Esophagus muscularis mucosa (tissue), 4 donors: ENCODE measurements at regions not wholly inside any gene's neighbourhood (a gene's known extent, or its start where the extent isn't known, plus 50 kb on each side); places are given as distances from the start of the nearest gene placed in this dataset.

Source experiments
- DNase-seq: peaks from one replicate; pipeline ENCODE4 v3.0.0-alpha.2; 2017; ENCODE audit errors: extremely low spot score
- H3K27ac ChIP-seq, 4 donors: fragments of 200-600 bp; sonication (generic); replicated peaks in 1 of 4; 1 replicate in 3 of 4; 2 replicates in 1 of 4; pipeline ENCODE4 v1.5.1; 2016 to 2019; ENCODE audit warnings: mild to moderate bottlenecking in 1 of 4
- H3K27me3 ChIP-seq, 4 donors: fragments of 200-600 bp; sonication (generic); one replicate each; pipeline versions ENCODE4 v1.5.1 to v1.6.0; 2016 to 2019
- H3K36me3 ChIP-seq, 4 donors: fragments of 200-600 bp; sonication (generic); one replicate each; pipeline ENCODE4 v1.5.1; 2016 to 2019
- H3K4me1 ChIP-seq, 4 donors: fragments of 200-600 bp; sonication (generic); one replicate each; pipeline ENCODE4 v1.5.1; 2016 to 2019
- H3K4me3 ChIP-seq, 4 donors: fragments of 200-600 bp; sonication (generic); 1 replicate in 2 of 4; 2 replicates in 2 of 4; pipeline ENCODE4 v1.5.1; 2016 to 2019; ENCODE audit warnings: mild to moderate bottlenecking in 4 of 4, moderate library complexity in 1 of 4
- H3K9me3 ChIP-seq, 4 donors: fragments of 200-600 bp; sonication (generic); 1 replicate in 3 of 4; 2 replicates in 1 of 4; pipeline ENCODE4 v1.5.1; 2016 to 2019
- CTCF ChIP-seq, 3 experiments: fragments of 200-600 bp in 2 of 3; fragments of 450-650 bp in 1 of 3; sonication (generic) in 2 of 3; IDR thresholded peaks; one replicate each; pipeline ENCODE4 v1.5.1; 2017 to 2019; ENCODE audit warnings: antibody characterized with exemption in 3 of 3, mild to moderate bottlenecking in 2 of 3, moderate library complexity in 1 of 3
- EP300 ChIP-seq: sonication (generic); formaldehyde crosslinking; IDR thresholded peaks from one replicate; pipeline ENCODE4 v1.6.1; 2017; ENCODE audit warnings: antibody characterized with exemption
- POLR2A ChIP-seq: fragments of 450-650 bp; IDR thresholded peaks from one replicate; pipeline ENCODE4 v1.6.1; 2017; ENCODE audit warnings: antibody characterized with exemption, moderate library complexity, mild to moderate bottlenecking, low read depth
- POLR2AphosphoS5 ChIP-seq, 2 donors: sonication (generic); formaldehyde crosslinking; IDR thresholded peaks; one replicate each; pipeline ENCODE4 v1.6.1; 2017; ENCODE audit warnings: antibody characterized with exemption in 2 of 2
- WGBS: methylation state at CpG from one replicate; pipeline ENCODE4 v1.1.5; 2018; 5-methylcytosine and 5-hydroxymethylcytosine counted together
- intact Hi-C: fragments of 100-400 bp; cut with DNase I; formaldehyde crosslinking; loops from one replicate; pipeline ENCODE4 v1.15.1; 2023

GRCh38 chr2:34387536-34387935, 788.4 kb upstream of the FAM98A start:
- WGBS = 69% methylated on average over 3 of the region's 3 CpGs
- DNase-seq = no peak
- intact Hi-C loops = no loop called here
- no peaks in the 10 kb centered on the region for H3K36me3 ChIP-seq
- H3K4me3 ChIP-seq = no peak overlapping the region
- no peak overlapping the region for H3K27ac ChIP-seq
- no peak for TF ChIP-seq POLR2A
- TF ChIP-seq POLR2AphosphoS5 (IDR thresholded peaks at IDR 0.05) = no peak
- no peak for TF ChIP-seq EP300
- TF ChIP-seq CTCF (IDR thresholded peaks at IDR 0.05) = no peak
- no peaks in the 10 kb centered on the region for H3K4me1 ChIP-seq
- H3K27me3 ChIP-seq = no peaks in the 10 kb centered on the region
- no peaks in the 10 kb centered on the region for H3K9me3 ChIP-seq

- intact Hi-C loops = no loop called here
- TF ChIP-seq CTCF (IDR thresholded peaks at IDR 0.05) = no peak
- TF ChIP-seq POLR2A = no peak
- TF ChIP-seq POLR2AphosphoS5 (IDR thresholded peaks at IDR 0.05) = no peak
- TF ChIP-seq EP300 = no peak
- Histone ChIP-seq H3K27me3 (no peaks in the 10 kb centered on the region), H3K9me3 (no peaks in the 10 kb centered on the region), H3K4me1 (no peaks in the 10 kb centered on the region), H3K36me3 (no peaks in the 10 kb centered on the region), H3K4me3 (no peak overlapping the region), H3K27ac (no peak overlapping the region)
- 84% methylated on average over 2 of the region's 2 CpGs for WGBS
- DNase-seq = no peak
Measured at GRCh38 chr2:34379586-34379985, 780.5 kb upstream of the FAM98A start.

GRCh38 chr2:34373586-34374233, 774.6 kb upstream of the FAM98A start:
- no peak for DNase-seq
- H3K27ac ChIP-seq = no peak overlapping the region
- no peaks in the 10 kb centered on the region for H3K27me3 ChIP-seq
- no peaks in the 10 kb centered on the region for H3K9me3 ChIP-seq
- no peaks in the 10 kb centered on the region for H3K36me3 ChIP-seq
- WGBS = 84% methylated on average over 4 of the region's 4 CpGs
- intact Hi-C loops = no loop called here
- no peak for TF ChIP-seq EP300
- TF ChIP-seq POLR2A = no peak
- TF ChIP-seq CTCF (IDR thresholded peaks at IDR 0.05) = no peak
- TF ChIP-seq POLR2AphosphoS5 (IDR thresholded peaks at IDR 0.05) = no peak
- no peaks in the 10 kb centered on the region for H3K4me1 ChIP-seq
- H3K4me3 ChIP-seq = no peak overlapping the region

- DNase-seq = no peak
- Histone ChIP-seq H3K27me3 (no peaks in the 10 kb centered on the region), H3K27ac (no peak overlapping the region), H3K9me3 (no peaks in the 10 kb centered on the region), H3K36me3 (no peaks in the 10 kb centered on the region), H3K4me3 (no peak overlapping the region), H3K4me1 (no peaks in the 10 kb centered on the region)
- no peak for TF ChIP-seq POLR2AphosphoS5 (IDR thresholded peaks at IDR 0.05)
- no peak for TF ChIP-seq CTCF (IDR thresholded peaks at IDR 0.05)
- TF ChIP-seq POLR2A = no peak
- no peak for TF ChIP-seq EP300
- intact Hi-C loops = no loop called here
- WGBS = 71% methylated on average over 2 of the region's 2 CpGs
Measured at GRCh38 chr2:34372967-34373366, 773.9 kb upstream of the FAM98A start.

- WGBS = 66% methylated on average over 3 of the region's 3 CpGs
- intact Hi-C loops = no loop called here
- H3K27ac ChIP-seq = no peak overlapping the region
- no peaks in the 10 kb centered on the region for H3K36me3 ChIP-seq
- H3K27me3 ChIP-seq = no peaks in the 10 kb centered on the region
- H3K4me1 ChIP-seq = no peaks in the 10 kb centered on the region
- DNase-seq = no peak
- no peak overlapping the region for H3K4me3 ChIP-seq
- H3K9me3 ChIP-seq = no peaks in the 10 kb centered on the region
- no peak for TF ChIP-seq POLR2A
- no peak for TF ChIP-seq EP300
- no peak for TF ChIP-seq CTCF (IDR thresholded peaks at IDR 0.05)
- no peak for TF ChIP-seq POLR2AphosphoS5 (IDR thresholded peaks at IDR 0.05)
Measured at GRCh38 chr2:34371711-34372110, 772.6 kb upstream of the FAM98A start.
